GM12865 (cell line): ENCODE measurements at regions not wholly inside any gene's neighbourhood (a gene's known extent, or its start where the extent isn't known, plus 50 kb on each side); places are given as distances from the start of the nearest gene placed in this dataset.
A peak's percentile ranks its signal among the peaks of the same experiment; 100 is the strongest.

ENCODE experiments used
- DNase-seq: peaks from one replicate; pipeline ENCODE4 v3.0.0; 2010; ENCODE audit warnings: low read depth
- H3K4me3 ChIP-seq: 2 replicates; pipeline ENCODE4 v1.5.1; 2011; ENCODE audit warnings: mild to moderate bottlenecking, low read depth, low read length, control low read depth
- CTCF ChIP-seq: IDR thresholded peaks from 2 replicates; pipeline ENCODE4 v1.5.1; 2011; ENCODE audit warnings: low read length, control low read depth, low read depth, inconsistent platforms; ENCODE audit not compliant: insufficient read depth; ENCODE audit errors: missing control alignments

DNA sequence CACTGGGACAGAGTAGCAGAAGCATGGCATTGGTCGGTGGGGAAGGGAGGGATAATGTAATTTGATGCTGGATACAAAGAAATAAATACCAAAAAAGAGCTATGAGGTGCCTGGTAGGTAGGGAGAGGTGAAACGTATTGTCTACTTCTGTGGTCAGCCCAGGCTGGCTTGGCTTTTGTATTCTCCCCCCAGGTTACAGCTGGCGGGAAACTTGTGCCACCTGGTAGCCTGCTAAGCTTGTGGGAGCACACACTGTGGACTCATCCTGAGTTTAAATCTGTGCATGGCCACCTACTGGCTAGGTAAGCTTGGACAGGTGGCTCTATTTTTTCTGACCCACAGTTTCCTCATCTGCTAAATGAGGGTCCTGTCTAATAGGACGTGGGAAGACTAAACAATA lies 165.2 kb upstream of the E2F8 start:
- TF ChIP-seq CTCF: no peak
- peak; percentile 17 for DNase-seq
- no peak overlapping the region for H3K4me3 ChIP-seq

DNA sequence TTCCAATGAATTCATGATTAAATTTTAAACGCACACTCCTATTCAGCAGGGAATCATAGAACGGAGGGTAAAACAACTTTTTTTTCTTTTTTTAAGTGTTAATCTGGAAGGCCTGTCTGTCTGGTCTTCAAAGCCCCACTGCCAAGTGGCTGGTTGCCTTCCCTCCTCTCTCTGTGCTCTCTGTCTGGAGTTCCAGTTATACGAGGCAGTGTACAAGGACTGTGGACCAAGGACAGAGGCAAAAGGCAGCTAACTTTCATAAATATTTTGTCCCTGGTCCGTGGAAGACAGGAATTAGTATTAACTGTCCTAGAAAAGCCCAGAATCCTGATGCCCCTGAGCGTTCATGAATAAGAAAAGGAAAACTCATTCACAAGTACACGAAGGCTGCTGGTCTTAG lies 164.0 kb upstream of the E2F8 start:
- no peak for DNase-seq
- H3K4me3 ChIP-seq: no peak overlapping the region
- no peak for TF ChIP-seq CTCF

GRCh38 chr11:19403196-19403895 lies 162.6 kb upstream of the E2F8 start:
- TF ChIP-seq CTCF: no peak
- no peak overlapping the region for H3K4me3 ChIP-seq

DNA sequence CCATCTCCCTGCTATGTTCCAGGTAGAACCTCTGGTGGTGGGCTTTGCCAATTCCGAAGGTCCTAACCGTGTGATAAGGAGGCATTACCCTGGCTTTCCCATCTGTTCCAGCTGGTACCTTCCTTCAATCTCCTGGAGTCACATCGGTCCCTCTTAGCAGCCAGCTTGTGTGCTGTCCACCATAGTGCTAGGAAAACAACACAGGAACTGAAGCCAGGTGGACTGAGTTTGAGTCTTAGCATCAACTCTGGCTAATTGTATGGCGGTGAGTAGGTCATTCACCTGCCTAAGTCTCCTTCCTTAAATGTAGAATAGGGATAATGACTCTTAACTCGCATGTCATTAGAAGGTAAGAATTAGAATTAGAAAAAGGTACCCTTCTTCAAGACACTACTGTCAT lies 159.6 kb upstream of the E2F8 start:
- TF ChIP-seq CTCF: no peak
- no peak for DNase-seq
- no peak overlapping the region for H3K4me3 ChIP-seq

More at GRCh38 chr11:19403196-19403895, 162.6 kb upstream of the E2F8 start:
- DNase-seq: no peak

- TF ChIP-seq CTCF: no peak
- DNase-seq: no peak
- H3K4me3 ChIP-seq: no peak overlapping the region
These were observed 158.2 kb upstream of the E2F8 start for GRCh38 chr11:19398772-19399527.

DNA sequence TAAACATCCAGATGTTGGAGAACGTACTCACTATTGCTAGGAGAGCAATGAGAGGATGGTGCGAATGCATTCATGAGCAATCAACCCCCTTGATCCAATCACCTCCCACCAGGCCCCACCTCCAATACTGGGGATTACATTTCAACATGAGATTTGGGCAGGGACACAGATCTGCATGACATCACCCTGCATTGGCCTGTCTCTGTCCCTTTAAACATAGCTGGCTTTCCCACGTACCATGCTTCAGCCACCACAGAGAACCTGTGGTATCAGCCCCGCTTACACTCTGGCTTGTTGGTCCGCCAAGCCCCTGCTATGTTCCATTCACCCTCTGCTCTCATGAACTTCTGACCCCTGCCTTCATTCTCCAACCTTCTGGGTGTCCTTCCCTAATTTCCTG lies 157.5 kb upstream of the E2F8 start:
- H3K4me3 ChIP-seq: no peak overlapping the region
- no peak for TF ChIP-seq CTCF
- DNase-seq: no peak
